ENCODE measurements at regions not wholly inside any gene's neighbourhood (a gene's known extent, or its start where the extent isn't known, plus 50 kb on each side); places are given as distances from the start of the nearest gene placed in this dataset.

DNA sequence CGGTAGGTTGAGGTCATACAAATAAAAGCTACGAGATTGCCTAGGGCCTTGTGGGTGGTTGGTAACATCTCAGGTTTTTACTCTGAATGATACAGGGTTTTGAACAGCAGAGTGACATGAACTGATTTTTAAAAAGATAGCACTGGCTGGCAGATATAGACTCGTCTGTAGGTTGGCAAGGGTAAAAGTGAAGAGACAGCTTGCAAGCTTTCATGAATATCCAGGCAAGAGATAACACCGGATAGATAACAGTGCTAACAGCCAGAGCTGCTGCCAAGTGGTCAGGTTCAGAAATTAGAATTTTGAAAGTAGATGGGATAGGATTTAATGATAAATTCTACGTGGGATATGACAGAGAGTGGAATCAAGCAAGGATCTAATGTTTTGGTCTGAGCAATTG is 299.7 kb upstream of the AADAT start:
- TF ChIP-seq, protein P1, sequence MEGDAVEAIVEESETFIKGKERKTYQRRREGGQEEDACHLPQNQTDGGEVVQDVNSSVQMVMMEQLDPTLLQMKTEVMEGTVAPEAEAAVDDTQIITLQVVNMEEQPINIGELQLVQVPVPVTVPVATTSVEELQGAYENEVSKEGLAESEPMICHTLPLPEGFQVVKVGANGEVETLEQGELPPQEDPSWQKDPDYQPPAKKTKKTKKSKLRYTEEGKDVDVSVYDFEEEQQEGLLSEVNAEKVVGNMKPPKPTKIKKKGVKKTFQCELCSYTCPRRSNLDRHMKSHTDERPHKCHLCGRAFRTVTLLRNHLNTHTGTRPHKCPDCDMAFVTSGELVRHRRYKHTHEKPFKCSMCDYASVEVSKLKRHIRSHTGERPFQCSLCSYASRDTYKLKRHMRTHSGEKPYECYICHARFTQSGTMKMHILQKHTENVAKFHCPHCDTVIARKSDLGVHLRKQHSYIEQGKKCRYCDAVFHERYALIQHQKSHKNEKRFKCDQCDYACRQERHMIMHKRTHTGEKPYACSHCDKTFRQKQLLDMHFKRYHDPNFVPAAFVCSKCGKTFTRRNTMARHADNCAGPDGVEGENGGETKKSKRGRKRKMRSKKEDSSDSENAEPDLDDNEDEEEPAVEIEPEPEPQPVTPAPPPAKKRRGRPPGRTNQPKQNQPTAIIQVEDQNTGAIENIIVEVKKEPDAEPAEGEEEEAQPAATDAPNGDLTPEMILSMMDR (IDR thresholded peaks at IDR 0.05; ENCODE audit: unreplicated experiment): no peak
- CTCF ChIA-PET: interaction anchor here (0.9 kb wide), 1 partner anchor 17 kb away, joined by 3 read pairs; no protein-coding TSS in a partner anchor
- intact Hi-C loops (cut with micrococcal nuclease): no loop called here
- Mint-ChIP-seq H3K4me1 (ENCODE audit: insufficient read depth, unreplicated experiment) (peaks cover 11% of the 10 kb centered on the region), H3K9me3 (ENCODE audit: unreplicated experiment) (no peaks in the 10 kb centered on the region), H3K4me3 (ENCODE audit: unreplicated experiment) (no peak overlapping the region), H3K27ac (ENCODE audit: low read depth, unreplicated experiment) (no peak overlapping the region), H3K36me3 (ENCODE audit: insufficient read depth, unreplicated experiment) (no peaks in the 10 kb centered on the region), H3K27me3 (ENCODE audit: insufficient read depth, unreplicated experiment) (no peaks in the 10 kb centered on the region)
- DNase-seq (ENCODE audit: unreplicated experiment): no peak
- BruUV-seq (replicated peaks): no TSS peak
- POLR2A ChIA-PET: no interaction called here

DNA sequence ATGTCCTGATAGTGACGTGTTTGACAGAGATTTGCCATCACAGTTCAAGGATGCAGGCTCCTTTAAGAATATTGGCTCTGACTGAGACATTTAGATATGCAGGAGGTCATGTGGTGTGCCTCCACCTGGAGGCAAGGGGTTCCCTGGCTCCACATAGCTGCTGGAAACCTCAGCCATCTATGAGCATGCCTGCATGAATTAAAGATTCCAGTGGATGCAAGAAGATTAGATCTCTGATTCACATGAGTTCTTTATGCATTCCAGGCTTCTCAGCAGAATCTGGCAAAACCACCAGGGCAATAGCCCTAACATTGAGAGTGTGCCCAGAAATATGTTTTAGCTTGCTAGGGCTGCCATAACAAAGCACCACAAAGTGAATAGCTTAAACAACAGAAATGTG is 298.5 kb upstream of the AADAT start:
- no peaks in the 10 kb centered on the region for H3K9me3 Mint-ChIP-seq (ENCODE audit: unreplicated experiment)
- no peaks in the 10 kb centered on the region for H3K27me3 Mint-ChIP-seq (ENCODE audit: insufficient read depth, unreplicated experiment)
- no peaks in the 10 kb centered on the region for H3K36me3 Mint-ChIP-seq (ENCODE audit: insufficient read depth, unreplicated experiment)
- POLR2A ChIA-PET: no interaction called here
- no peak overlapping the region for H3K4me3 Mint-ChIP-seq (ENCODE audit: unreplicated experiment)
- peaks cover 11% of the 10 kb centered on the region for H3K4me1 Mint-ChIP-seq (ENCODE audit: insufficient read depth, unreplicated experiment)
- no peak overlapping the region for H3K27ac Mint-ChIP-seq (ENCODE audit: low read depth, unreplicated experiment)
- no TSS peak for BruUV-seq (replicated peaks)
- TF ChIP-seq, protein P1 (IDR thresholded peaks at IDR 0.05; ENCODE audit: unreplicated experiment): no peak
- DNase-seq (ENCODE audit: unreplicated experiment): no peak
- CTCF ChIA-PET: no interaction called here
- intact Hi-C loops (cut with micrococcal nuclease): no loop called here

DNA sequence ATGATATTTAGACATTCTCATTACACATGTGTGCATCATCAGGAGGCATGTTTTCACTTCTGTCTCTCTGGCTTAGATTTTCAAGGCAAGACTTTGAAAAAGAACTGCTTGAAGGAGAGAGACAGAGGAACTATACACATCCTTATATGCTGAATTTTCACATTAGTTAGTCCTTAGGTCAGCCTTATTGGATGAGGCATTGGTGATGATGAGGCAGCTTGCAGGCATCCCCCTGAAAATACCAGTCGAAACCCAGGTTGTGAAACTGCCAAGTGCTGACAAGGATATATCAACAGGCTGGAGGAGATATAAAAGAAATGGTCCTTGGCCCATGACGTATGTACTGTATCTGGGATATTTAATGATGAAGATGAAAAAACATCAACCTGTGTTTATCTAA is 297.2 kb upstream of the AADAT start:
- intact Hi-C loops (cut with micrococcal nuclease): no loop called here
- H3K9me3 Mint-ChIP-seq (ENCODE audit: unreplicated experiment): no peaks in the 10 kb centered on the region
- no peaks in the 10 kb centered on the region for H3K27me3 Mint-ChIP-seq (ENCODE audit: insufficient read depth, unreplicated experiment)
- ChIA-PET POLR2A (no interaction called here), CTCF (no interaction called here)
- H3K4me3 Mint-ChIP-seq (ENCODE audit: unreplicated experiment): no peak overlapping the region
- H3K27ac Mint-ChIP-seq (ENCODE audit: low read depth, unreplicated experiment): no peak overlapping the region
- peaks cover 11% of the 10 kb centered on the region for H3K4me1 Mint-ChIP-seq (ENCODE audit: insufficient read depth, unreplicated experiment)
- DNase-seq (ENCODE audit: unreplicated experiment): no peak
- no peaks in the 10 kb centered on the region for H3K36me3 Mint-ChIP-seq (ENCODE audit: insufficient read depth, unreplicated experiment)
- TF ChIP-seq, protein P1 (IDR thresholded peaks at IDR 0.05; ENCODE audit: unreplicated experiment): no peak
- BruUV-seq (replicated peaks): no TSS peak

DNA sequence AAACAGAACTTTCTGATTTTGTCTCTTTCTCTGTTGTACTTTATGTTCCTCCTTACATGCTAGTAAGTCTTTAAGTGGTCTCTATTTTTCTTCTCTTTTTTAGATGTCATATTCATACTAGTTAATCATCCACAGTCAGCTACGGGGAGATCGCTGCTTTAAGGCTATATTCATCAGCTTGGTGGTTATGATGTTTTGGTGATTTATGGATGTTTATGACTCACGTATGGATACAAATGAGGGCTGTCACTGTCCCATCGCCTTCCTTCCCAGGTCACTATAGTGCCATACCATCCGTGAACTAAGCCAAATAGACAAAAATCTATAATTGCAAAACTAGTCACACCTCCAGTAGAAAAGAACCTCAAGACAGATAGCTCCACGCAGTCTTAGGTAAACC is 296.8 kb upstream of the AADAT start:
- ChIA-PET POLR2A (no interaction called here), CTCF (no interaction called here)
- H3K9me3 Mint-ChIP-seq (ENCODE audit: unreplicated experiment): no peaks in the 10 kb centered on the region
- no peak overlapping the region for H3K4me3 Mint-ChIP-seq (ENCODE audit: unreplicated experiment)
- H3K27me3 Mint-ChIP-seq (ENCODE audit: insufficient read depth, unreplicated experiment): no peaks in the 10 kb centered on the region
- no peaks in the 10 kb centered on the region for H3K36me3 Mint-ChIP-seq (ENCODE audit: insufficient read depth, unreplicated experiment)
- intact Hi-C loops (cut with micrococcal nuclease): no loop called here
- DNase-seq (ENCODE audit: unreplicated experiment): no peak
- TF ChIP-seq, protein P1 (IDR thresholded peaks at IDR 0.05; ENCODE audit: unreplicated experiment): no peak
- peaks cover 9% of the 10 kb centered on the region for H3K4me1 Mint-ChIP-seq (ENCODE audit: insufficient read depth, unreplicated experiment)
- BruUV-seq (replicated peaks): no TSS peak
- H3K27ac Mint-ChIP-seq (ENCODE audit: low read depth, unreplicated experiment): no peak overlapping the region
